ENCODE measurements at regions not wholly inside any gene's neighbourhood (a gene's known extent, or its start where the extent isn't known, plus 50 kb on each side); places are given as distances from the start of the nearest gene placed in this dataset.

GRCh38 chr10:3876350-3876962 is 91.4 kb upstream of the KLF6 start:
- TF ChIP-seq CTCF (IDR thresholded peaks at IDR 0.05; ENCODE audit: extremely low read depth in 1 of 2, insufficient read depth in 1 of 2, low read depth in 1 of 2, low read length in 2 of 2) = no peak
- no peak for TF ChIP-seq POLR2A (IDR thresholded peaks at IDR 0.05; ENCODE audit: low read depth, low read length)
- TF ChIP-seq MAX (IDR thresholded peaks at IDR 0.05; ENCODE audit: insufficient read depth, insufficient read length) = no peak
